NOMO-1 (cell line): ENCODE measurements at regions not wholly inside any gene's neighbourhood (a gene's known extent, or its start where the extent isn't known, plus 50 kb on each side); places are given as distances from the start of the nearest gene placed in this dataset.

Experiments used
- DNase-seq, 2 experiments: peaks; one replicate each; lab custom pipeline; 2025; ENCODE audit not compliant: unreplicated experiment in 2 of 2; lab: John Stamatoyannopoulos, UW

GRCh38 chr7:3250725-3251124 is 50.3 kb upstream of the SDK1 start:
- no peak for DNase-seq
